ENCODE measurements at regions not wholly inside any gene's neighbourhood (a gene's known extent, or its start where the extent isn't known, plus 50 kb on each side); places are given as distances from the start of the nearest gene placed in this dataset.

DNA sequence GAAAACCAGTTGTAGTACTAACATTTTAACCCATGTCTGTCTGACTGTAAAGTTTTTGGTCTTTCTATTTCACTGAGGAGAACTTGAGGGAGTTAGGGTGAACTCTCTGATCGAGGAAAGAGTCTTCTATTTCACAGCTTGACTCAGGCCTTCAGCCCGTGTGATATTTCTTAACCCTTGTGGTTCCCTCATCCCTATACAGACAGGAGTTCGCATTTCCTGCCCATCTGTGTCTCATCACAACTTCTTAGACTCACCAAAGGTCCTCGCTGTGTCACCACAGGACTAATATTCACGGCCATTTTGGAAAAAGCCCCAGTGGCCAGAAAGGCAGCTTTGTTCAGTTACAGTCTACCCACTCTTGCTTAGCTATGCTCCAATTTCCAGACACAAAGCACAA is 172.8 kb downstream of the FAM181B start:
- Histone ChIP-seq H3K27ac (no peak overlapping the region), H3K4me3 (no peak overlapping the region), H3K9me3 (no peaks in the 10 kb centered on the region), H3K4me1 (no peaks in the 10 kb centered on the region), H3K27me3 (peaks cover 0 to 6% (median 0%) of the 10 kb centered on the region in 9 donors), H3K36me3 (no peaks in the 10 kb centered on the region)
- TF ChIP-seq POLR2A (IDR thresholded peaks at IDR 0.05), result no peak
- TF ChIP-seq, protein P1, sequence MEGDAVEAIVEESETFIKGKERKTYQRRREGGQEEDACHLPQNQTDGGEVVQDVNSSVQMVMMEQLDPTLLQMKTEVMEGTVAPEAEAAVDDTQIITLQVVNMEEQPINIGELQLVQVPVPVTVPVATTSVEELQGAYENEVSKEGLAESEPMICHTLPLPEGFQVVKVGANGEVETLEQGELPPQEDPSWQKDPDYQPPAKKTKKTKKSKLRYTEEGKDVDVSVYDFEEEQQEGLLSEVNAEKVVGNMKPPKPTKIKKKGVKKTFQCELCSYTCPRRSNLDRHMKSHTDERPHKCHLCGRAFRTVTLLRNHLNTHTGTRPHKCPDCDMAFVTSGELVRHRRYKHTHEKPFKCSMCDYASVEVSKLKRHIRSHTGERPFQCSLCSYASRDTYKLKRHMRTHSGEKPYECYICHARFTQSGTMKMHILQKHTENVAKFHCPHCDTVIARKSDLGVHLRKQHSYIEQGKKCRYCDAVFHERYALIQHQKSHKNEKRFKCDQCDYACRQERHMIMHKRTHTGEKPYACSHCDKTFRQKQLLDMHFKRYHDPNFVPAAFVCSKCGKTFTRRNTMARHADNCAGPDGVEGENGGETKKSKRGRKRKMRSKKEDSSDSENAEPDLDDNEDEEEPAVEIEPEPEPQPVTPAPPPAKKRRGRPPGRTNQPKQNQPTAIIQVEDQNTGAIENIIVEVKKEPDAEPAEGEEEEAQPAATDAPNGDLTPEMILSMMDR (IDR thresholded peaks at IDR 0.05), result no peak
- WGBS, 4 donors, result 45 to 56% (median 54%) methylated on average over 5 of the region's 5 CpGs
- intact Hi-C loops (cut with DNase I), result no loop called here
- no peak for DNase-seq
- no peak for ATAC-seq

- TF ChIP-seq, protein P1 (IDR thresholded peaks at IDR 0.05), result no peak
- TF ChIP-seq POLR2A (IDR thresholded peaks at IDR 0.05), result no peak
- DNase-seq (no peak), ATAC-seq (no peak)
- no peak overlapping the region for H3K27ac ChIP-seq
- H3K27me3 ChIP-seq, result peaks cover 0 to 2% (median 0%) of the 10 kb centered on the region in 9 donors
- no peak overlapping the region for H3K4me3 ChIP-seq
- no peaks in the 10 kb centered on the region for H3K9me3 ChIP-seq
- WGBS, 4 donors, result 66 to 72% (median 69%) methylated on average over 2 of the region's 2 CpGs
- H3K36me3 ChIP-seq, result no peaks in the 10 kb centered on the region
- intact Hi-C loops (cut with DNase I), result no loop called here
- H3K4me1 ChIP-seq, result no peaks in the 10 kb centered on the region
Observed at GRCh38 chr11:82559609-82560008, 174.1 kb downstream of the FAM181B start.

DNA sequence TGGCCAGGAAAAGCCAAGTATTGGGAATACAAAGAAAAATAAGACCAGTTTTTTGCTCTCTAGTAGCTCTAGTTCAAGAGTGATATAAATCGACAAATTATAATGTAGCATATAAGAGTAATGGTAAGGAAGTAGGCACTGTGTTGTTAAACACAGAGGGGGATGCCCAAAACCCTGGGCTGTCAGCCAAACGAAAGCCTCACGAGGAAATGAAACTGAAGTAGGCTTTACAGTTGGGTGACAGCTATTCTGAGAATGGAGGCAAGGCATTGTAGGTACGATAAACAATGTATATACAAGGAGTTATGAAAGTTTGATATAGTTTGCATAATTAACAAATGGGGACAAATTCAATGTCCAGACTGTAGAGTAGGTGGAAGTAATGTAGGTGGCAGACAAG is 176.4 kb downstream of the FAM181B start:
- Histone ChIP-seq H3K9me3 (no peaks in the 10 kb centered on the region), H3K4me1 (no peaks in the 10 kb centered on the region), H3K27me3 (no peaks in the 10 kb centered on the region), H3K27ac (no peak overlapping the region), H3K36me3 (no peaks in the 10 kb centered on the region), H3K4me3 (no peak overlapping the region)
- peak in 2 of 4 donors; percentile 48 to 49 for ATAC-seq
- intact Hi-C loops (cut with DNase I), result no loop called here
- WGBS, 4 donors, result 57 to 75% (median 74%) methylated on average over 4 of the region's 4 CpGs
- peak in 4 of 5 donors; percentile 15 to 54 (median 40) for DNase-seq
- TF ChIP-seq, protein P1 (IDR thresholded peaks at IDR 0.05), result no peak
- TF ChIP-seq POLR2A (IDR thresholded peaks at IDR 0.05), result no peak

DNA sequence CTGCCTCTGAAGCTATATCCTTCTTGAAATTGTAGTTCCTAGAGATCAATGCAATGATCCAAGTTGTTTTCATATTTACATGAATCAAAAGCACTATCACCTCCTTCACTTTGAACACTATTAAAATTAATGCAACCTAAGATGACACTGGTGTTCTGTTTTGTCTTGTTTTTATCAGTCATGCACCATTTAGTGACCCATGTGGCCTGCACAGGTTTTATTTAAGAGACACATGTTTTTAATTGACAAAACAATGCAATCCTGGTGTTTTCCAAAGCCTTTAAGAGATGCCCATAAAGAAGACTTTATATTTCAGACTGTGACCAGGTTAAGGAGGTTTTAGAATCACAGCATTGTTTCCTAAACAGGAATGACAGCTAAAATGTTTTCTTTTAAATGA is 177.5 kb downstream of the FAM181B start:
- DNase-seq, result no peak
- no peak for ATAC-seq
- Histone ChIP-seq H3K27ac (no peak overlapping the region), H3K36me3 (no peaks in the 10 kb centered on the region), H3K4me3 (no peak overlapping the region), H3K4me1 (no peaks in the 10 kb centered on the region), H3K9me3 (no peaks in the 10 kb centered on the region), H3K27me3 (no peaks in the 10 kb centered on the region)
- TF ChIP-seq, protein P1 (IDR thresholded peaks at IDR 0.05), result no peak
- no peak for TF ChIP-seq POLR2A (IDR thresholded peaks at IDR 0.05)
- intact Hi-C loops (cut with DNase I), result no loop called here

Measured in heart left ventricle (tissue), 16 donors.